ENCODE measurements at regions not wholly inside any gene's neighbourhood (a gene's known extent, or its start where the extent isn't known, plus 50 kb on each side); places are given as distances from the start of the nearest gene placed in this dataset.

DNA sequence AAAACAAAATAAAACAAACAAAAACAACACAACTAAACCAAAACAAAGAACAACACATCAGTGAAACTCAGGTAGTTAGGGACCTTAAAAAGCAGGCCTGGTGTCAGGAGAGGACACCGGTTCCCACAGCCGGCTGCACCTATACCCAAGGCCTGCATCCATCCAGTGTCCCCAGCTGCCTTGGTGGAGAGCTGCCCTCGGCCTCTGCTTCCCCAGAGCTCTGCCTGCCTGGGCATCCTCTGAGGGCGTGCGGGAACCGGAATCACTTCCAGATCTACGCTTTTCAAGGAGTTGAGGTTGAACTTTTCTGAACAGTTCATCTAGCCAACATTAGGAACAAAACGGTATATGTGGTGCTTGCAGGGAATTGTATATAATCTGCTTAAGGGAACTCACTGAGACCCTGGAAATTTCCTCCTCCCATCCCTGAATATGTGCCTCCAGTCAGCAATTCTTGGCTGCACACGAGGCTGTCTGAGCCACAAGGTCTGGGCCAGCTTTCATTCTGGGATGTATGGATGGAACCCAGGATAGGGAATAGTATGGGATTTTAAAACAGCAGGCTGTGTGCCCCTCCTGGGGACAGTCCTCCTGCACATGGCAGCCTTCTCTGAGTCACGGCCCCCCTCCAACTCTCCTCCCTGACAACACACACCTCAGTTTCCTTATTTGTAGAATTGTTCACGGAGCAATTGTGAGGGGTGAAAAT, 319.0 kb upstream of the RTL1 start:
- TF ChIP-seq, protein P1, sequence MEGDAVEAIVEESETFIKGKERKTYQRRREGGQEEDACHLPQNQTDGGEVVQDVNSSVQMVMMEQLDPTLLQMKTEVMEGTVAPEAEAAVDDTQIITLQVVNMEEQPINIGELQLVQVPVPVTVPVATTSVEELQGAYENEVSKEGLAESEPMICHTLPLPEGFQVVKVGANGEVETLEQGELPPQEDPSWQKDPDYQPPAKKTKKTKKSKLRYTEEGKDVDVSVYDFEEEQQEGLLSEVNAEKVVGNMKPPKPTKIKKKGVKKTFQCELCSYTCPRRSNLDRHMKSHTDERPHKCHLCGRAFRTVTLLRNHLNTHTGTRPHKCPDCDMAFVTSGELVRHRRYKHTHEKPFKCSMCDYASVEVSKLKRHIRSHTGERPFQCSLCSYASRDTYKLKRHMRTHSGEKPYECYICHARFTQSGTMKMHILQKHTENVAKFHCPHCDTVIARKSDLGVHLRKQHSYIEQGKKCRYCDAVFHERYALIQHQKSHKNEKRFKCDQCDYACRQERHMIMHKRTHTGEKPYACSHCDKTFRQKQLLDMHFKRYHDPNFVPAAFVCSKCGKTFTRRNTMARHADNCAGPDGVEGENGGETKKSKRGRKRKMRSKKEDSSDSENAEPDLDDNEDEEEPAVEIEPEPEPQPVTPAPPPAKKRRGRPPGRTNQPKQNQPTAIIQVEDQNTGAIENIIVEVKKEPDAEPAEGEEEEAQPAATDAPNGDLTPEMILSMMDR (conservative IDR thresholded peaks at IDR 0.05): no peak
- TF ChIP-seq ZFX (IDR thresholded peaks at IDR 0.05): no peak
